ENCODE measurements at regions not wholly inside any gene's neighbourhood (a gene's known extent, or its start where the extent isn't known, plus 50 kb on each side); places are given as distances from the start of the nearest gene placed in this dataset.

DNA sequence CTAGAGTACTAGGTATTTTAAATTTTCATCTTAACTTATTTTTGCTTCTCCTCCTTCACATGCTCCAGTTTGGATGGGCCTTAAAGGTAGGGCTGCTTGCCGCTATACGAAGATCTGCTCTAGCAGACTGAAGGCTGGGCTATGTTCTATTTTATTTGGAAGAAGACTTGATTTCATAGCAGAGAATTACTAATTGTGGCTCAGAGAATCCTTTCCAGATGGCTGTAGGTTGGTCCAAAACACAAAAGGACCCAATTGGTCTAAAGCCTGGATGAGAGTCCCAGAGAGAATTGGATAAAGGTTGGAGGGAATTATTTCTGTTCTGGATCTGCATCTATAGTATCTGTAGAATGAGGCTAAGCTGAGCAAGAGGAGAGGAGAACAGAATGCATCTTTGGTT, 719.4 kb upstream of the PTBP2 start:
- Histone ChIP-seq H3K36me3 (no peaks in the 10 kb centered on the region), H3K4me1 (peaks cover 0 to 10% (median 4%) of the 10 kb centered on the region in 4 donors), H3K4me3 (no peak overlapping the region), H3K9me3 (no peaks in the 10 kb centered on the region), H3K27me3 (no peaks in the 10 kb centered on the region), H3K27ac (replicated peaks in 1 of 4) (no peak overlapping the region)
- TF ChIP-seq POLR2A (IDR thresholded peaks at IDR 0.05; ENCODE audit: low read depth) (no peak), EP300 (IDR thresholded peaks at IDR 0.05) (no peak), POLR2AphosphoS5 (IDR thresholded peaks at IDR 0.05) (no peak)
- TF ChIP-seq, protein P1, sequence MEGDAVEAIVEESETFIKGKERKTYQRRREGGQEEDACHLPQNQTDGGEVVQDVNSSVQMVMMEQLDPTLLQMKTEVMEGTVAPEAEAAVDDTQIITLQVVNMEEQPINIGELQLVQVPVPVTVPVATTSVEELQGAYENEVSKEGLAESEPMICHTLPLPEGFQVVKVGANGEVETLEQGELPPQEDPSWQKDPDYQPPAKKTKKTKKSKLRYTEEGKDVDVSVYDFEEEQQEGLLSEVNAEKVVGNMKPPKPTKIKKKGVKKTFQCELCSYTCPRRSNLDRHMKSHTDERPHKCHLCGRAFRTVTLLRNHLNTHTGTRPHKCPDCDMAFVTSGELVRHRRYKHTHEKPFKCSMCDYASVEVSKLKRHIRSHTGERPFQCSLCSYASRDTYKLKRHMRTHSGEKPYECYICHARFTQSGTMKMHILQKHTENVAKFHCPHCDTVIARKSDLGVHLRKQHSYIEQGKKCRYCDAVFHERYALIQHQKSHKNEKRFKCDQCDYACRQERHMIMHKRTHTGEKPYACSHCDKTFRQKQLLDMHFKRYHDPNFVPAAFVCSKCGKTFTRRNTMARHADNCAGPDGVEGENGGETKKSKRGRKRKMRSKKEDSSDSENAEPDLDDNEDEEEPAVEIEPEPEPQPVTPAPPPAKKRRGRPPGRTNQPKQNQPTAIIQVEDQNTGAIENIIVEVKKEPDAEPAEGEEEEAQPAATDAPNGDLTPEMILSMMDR (IDR thresholded peaks at IDR 0.05), result no peak
- DNase-seq (ENCODE audit: extremely low spot score), result no peak
- intact Hi-C loops (cut with DNase I), result no loop called here
- 64% methylated on average over 2 of the region's 2 CpGs for WGBS

- intact Hi-C loops (cut with DNase I), result no loop called here
- peaks cover 0 to 10% (median 4%) of the 10 kb centered on the region in 4 donors for H3K4me1 ChIP-seq
- H3K27ac ChIP-seq (replicated peaks in 1 of 4), result no peak overlapping the region
- no peak for TF ChIP-seq EP300 (IDR thresholded peaks at IDR 0.05)
- no peaks in the 10 kb centered on the region for H3K27me3 ChIP-seq
- 88% methylated on average over 9 of the region's 9 CpGs for WGBS
- no peaks in the 10 kb centered on the region for H3K36me3 ChIP-seq
- no peaks in the 10 kb centered on the region for H3K9me3 ChIP-seq
- no peak overlapping the region for H3K4me3 ChIP-seq
- no peak for DNase-seq (ENCODE audit: extremely low spot score)
Observed at GRCh38 chr1:96002969-96003964, 718.3 kb upstream of the PTBP2 start.

DNA sequence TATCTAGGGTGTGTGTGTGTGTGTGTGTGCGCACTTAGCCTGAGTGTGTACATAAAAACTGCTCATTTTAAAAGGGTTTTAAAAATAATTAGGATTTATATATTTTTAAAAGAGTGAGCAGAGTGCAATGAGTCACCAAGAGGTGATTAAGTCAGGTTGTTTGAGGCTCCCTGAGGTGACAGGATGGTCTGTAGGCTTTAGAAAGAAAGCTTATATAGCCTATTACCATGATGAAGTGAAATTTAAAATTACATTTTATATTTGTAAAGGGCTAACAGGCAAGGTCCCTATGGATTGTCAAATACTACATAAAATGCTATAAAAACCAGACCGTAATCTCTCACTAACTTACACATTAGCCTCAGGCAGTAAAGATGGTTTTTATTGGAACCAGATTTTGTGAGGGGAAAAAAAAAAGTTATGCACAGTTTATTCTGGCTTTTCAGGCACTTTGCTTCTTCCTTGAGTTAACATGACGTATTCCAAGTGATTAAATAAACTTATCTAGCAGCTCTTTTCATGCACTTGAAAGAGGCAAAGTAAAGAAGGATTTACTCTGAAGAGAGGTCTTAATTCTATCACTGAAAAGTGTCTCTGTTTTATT, 711.7 kb upstream of the PTBP2 start:
- Histone ChIP-seq H3K4me3 (no peak overlapping the region), H3K9me3 (no peaks in the 10 kb centered on the region), H3K27ac (replicated peaks in 1 of 4) (no peak overlapping the region), H3K4me1 (no peaks in the 10 kb centered on the region), H3K27me3 (no peaks in the 10 kb centered on the region), H3K36me3 (no peaks in the 10 kb centered on the region)
- intact Hi-C loops (cut with DNase I), result no loop called here
- DNase-seq (ENCODE audit: extremely low spot score), result no peak
- WGBS, result 71% methylated on average over 3 of the region's 3 CpGs
- no peak for TF ChIP-seq EP300 (IDR thresholded peaks at IDR 0.05)
- no peak for TF ChIP-seq POLR2A (IDR thresholded peaks at IDR 0.05; ENCODE audit: low read depth)
- TF ChIP-seq, protein P1 (IDR thresholded peaks at IDR 0.05), result no peak
- no peak for TF ChIP-seq POLR2AphosphoS5 (IDR thresholded peaks at IDR 0.05)

GRCh38 chr1:96011606-96012005, 710.0 kb upstream of the PTBP2 start:
- Histone ChIP-seq H3K4me3 (no peak overlapping the region), H3K27ac (replicated peaks in 1 of 4) (no peak overlapping the region), H3K9me3 (no peaks in the 10 kb centered on the region), H3K36me3 (no peaks in the 10 kb centered on the region), H3K27me3 (no peaks in the 10 kb centered on the region), H3K4me1 (no peaks in the 10 kb centered on the region)
- TF ChIP-seq EP300 (IDR thresholded peaks at IDR 0.05) (no peak), POLR2A (IDR thresholded peaks at IDR 0.05; ENCODE audit: low read depth) (no peak), POLR2AphosphoS5 (IDR thresholded peaks at IDR 0.05) (no peak)
- TF ChIP-seq, protein P1 (IDR thresholded peaks at IDR 0.05), result no peak
- 74% methylated on average over 4 of the region's 4 CpGs for WGBS
- intact Hi-C loops (cut with DNase I), result no loop called here
- DNase-seq (ENCODE audit: extremely low spot score), result no peak

- no peaks in the 10 kb centered on the region for H3K27me3 ChIP-seq
- 92% methylated on average over 3 of the region's 3 CpGs for WGBS
- no peaks in the 10 kb centered on the region for H3K4me1 ChIP-seq
- no peaks in the 10 kb centered on the region for H3K36me3 ChIP-seq
- intact Hi-C loops (cut with DNase I), result no loop called here
- no peak overlapping the region for H3K4me3 ChIP-seq
- no peaks in the 10 kb centered on the region for H3K9me3 ChIP-seq
- H3K27ac ChIP-seq (replicated peaks in 1 of 4), result no peak overlapping the region
- no peak for DNase-seq (ENCODE audit: extremely low spot score)
- TF ChIP-seq, protein P1 (IDR thresholded peaks at IDR 0.05), result no peak
Observed at GRCh38 chr1:96016219-96016618, 705.4 kb upstream of the PTBP2 start.
